KOPT-K1 (cell line): ENCODE measurements at regions not wholly inside any gene's neighbourhood (a gene's known extent, or its start where the extent isn't known, plus 50 kb on each side); places are given as distances from the start of the nearest gene placed in this dataset.

Experiments
- H3K27ac ChIP-seq: fragments of 200-600 bp; sonication (generic); 2 replicates; pipeline ENCODE4 v1.5.1; 2016; ENCODE audit warnings: antibody characterized with exemption, mild to moderate bottlenecking, low read depth, low read length; ENCODE audit not compliant: poor library complexity, severe bottlenecking
- H3K36me3 ChIP-seq: fragments of 200-600 bp; sonication (generic); 2 replicates; pipeline ENCODE4 v1.5.1; 2017; ENCODE audit warnings: antibody characterized with exemption, mild to moderate bottlenecking, low read length, moderate library complexity; ENCODE audit not compliant: insufficient read depth
- H3K9me3 ChIP-seq: fragments of 200-600 bp; sonication (generic); 2 replicates; pipeline ENCODE4 v1.5.1; 2017; ENCODE audit warnings: antibody characterized with exemption, low read length, mild to moderate bottlenecking; ENCODE audit not compliant: insufficient read depth, poor library complexity, severe bottlenecking

DNA sequence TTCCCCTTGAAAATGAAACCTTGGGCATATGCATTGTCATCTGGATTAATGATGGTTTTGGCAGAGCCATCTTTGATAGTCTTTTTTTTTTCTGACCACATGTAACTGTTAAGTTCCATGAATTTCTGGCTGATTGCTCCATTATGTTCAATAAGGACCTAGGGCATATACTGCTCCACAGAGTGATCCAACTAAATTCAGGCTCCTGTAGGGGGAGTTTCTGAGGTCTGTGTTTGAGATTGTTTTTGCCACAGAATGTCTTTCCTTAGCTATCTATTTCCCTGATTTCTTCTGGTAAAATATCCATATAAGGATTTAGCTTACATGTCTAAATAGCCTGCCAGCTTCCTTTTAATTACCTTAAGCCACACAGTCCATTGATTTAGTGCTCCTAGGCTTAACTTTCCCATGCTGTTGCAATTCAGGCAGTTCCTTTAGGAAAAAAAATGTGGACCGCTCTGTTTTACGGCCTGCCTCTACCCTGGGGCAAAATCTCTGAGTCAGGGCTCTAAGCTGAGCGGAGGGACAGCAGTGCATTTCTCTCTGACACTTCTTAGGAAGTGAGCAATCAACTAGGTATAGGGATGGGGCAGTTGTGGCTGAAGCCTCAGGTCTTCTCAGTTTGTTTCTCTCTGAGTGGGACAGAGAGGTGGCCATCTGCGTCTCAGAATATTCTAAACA lies 796.2 kb downstream of the NR2F2 start:
- no peaks in the 10 kb centered on the region for H3K9me3 ChIP-seq
- no peaks in the 10 kb centered on the region for H3K36me3 ChIP-seq
- H3K27ac ChIP-seq = no peak overlapping the region

DNA sequence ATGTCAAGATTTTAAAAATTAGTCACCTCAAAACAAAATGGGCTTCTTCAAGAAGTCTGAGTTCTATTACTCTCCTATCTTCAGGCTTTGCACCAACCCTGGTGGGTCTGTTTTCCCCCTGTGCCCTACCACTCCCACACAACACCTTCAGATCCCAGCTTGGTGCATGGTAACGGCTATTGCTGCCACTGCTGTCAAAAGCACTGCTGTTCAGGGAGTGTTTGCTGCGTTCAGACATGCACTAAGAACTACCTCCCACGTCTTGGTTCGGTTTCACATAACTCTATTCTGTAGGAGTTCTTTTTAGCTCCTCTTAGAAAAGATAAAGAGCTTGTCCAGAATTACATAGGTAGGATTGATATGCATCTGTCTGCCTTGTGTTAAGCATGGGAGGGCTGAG lies 799.2 kb downstream of the NR2F2 start:
- no peak overlapping the region for H3K27ac ChIP-seq
- H3K36me3 ChIP-seq = no peaks in the 10 kb centered on the region
- H3K9me3 ChIP-seq = no peaks in the 10 kb centered on the region

GRCh38 chr15:97140216-97140615 lies 809.7 kb downstream of the NR2F2 start:
- Histone ChIP-seq H3K9me3 (no peaks in the 10 kb centered on the region), H3K36me3 (no peaks in the 10 kb centered on the region), H3K27ac (no peak overlapping the region)

DNA sequence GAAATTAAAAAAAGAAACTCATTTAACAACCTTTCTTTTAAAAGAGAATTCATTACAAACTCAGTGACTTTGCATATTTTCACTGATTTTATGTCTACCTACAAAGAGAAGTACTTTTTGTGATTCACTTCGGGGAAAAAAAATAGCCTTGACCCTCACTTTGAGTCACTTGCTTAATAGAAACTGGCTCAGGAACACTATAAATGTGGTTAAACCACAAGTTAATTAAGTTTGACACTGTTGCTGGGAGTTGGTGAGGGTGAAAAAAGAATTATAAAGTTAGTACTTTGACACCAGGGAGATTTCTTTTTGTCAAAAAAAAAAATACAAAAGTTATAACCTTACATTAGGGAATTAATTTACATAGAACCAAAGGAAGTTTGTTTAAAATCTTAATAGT lies 810.9 kb downstream of the NR2F2 start:
- Histone ChIP-seq H3K9me3 (no peaks in the 10 kb centered on the region), H3K36me3 (no peaks in the 10 kb centered on the region), H3K27ac (no peak overlapping the region)

DNA sequence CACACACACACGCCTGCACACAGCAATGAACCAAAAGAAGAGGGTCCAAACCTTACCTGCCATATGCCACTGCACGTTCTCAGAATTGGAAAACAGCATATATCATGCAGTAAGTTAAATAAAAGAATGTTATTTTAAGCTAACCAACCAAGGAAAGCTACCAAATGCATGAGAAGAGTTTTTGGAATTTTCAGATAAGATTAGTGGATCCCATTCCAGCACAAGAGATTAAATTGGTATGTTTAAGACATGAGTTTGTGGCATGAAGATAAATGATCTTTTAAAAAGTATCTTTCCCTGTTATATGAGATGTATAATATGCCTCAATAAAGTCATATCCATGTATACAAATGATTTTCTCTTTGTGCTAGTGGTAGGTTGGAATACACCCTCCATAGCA lies 811.4 kb downstream of the NR2F2 start:
- Histone ChIP-seq H3K36me3 (no peaks in the 10 kb centered on the region), H3K27ac (no peak overlapping the region), H3K9me3 (no peaks in the 10 kb centered on the region)

DNA sequence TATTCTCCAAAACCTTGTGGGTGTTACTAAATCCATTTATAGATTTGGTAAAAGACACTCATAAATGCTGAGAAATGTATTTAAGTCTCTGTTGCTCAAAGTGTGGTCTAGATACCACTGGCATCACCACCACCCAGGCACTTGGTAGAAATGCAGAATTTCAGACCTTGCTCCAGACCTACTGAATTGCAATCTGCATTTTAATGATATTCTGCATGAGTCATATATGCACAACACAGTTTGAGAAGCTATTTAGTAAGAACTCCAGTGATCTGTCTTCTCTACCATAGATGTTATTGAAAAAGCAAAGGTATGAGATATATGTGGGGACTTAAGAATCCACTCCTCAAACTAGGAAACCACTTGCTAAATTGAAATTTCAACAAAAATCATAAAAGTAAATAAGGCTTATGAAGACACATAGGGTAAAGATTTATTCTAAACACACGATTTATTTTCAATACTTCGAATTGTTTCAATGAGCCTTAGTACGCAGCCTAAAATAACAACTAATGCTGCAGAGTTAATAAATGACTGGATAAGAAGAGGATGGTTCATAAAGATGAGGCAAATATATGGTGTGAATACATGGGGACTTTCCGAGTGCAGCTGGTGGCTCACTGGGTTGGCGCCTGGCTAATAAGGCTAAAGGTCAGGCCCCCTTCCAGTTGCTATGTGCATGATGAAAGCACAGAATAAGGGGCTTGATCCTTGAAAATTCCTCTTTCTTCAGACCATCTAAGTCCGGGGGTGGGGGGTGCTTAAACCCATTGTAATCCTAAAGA lies 813.3 kb downstream of the NR2F2 start:
- Histone ChIP-seq H3K27ac (no peak overlapping the region), H3K36me3 (no peaks in the 10 kb centered on the region), H3K9me3 (no peaks in the 10 kb centered on the region)

DNA sequence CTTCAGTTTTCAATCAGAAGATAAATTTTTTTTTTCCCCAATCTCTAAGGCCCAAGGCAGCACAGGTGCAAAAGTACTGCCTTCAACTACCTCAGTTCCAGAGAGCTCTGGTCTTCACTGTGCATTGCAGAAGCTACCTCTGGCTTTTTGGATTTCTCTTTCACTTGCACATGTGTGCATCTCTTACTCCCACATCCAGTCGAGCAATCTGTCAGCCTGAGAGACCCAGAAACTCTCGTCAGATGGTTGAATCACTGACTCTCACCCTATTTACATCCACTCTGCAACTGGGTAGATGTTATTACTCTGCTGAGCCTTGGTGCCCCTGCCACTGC lies 813.8 kb downstream of the NR2F2 start:
- Histone ChIP-seq H3K9me3 (no peaks in the 10 kb centered on the region), H3K27ac (no peak overlapping the region), H3K36me3 (no peaks in the 10 kb centered on the region)

DNA sequence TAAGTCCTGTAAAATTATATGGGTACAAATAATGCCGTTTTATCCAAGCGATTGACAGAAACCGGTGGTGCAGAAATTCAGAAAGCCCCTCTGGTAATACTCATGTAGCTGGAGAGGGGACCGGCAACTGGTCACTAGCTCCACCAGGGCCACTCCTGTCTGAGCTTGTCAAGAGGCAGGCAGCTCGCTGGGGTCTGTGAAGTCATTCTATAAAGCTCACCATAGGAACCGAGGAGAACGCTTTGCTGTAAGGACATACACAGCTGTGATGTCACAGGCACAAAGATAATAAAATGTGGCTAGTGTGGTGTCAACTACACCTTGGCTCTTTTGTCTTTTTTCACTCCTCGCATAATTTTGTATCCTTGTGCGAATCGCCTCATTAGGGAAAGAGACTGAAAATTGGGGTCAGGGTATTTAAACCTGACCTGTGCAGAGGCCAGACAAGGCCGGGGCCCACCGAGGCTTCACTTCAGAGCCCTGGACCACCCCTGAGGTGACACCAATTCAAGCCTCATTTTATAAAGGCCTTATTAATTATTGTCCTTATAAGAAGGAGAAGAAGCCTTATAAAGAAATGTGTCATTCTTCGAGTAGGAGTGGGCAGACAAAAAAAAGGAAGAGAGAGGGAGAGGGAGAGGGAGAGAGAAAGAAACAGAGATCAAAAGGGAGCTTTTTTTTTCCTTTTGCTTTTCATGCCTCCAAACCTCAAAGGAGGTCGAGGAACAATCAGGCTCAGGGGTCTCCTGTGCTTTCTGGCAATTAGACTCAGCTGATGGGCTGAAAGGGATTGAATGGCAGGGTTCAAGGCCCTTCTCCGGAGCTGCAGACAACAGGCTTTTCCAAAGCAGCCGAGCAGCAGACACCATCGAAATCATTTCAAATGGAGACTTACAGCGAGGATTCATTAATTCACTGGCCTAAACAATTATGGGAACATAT lies 813.3 kb upstream of the ARRDC4 start:
- no peaks in the 10 kb centered on the region for H3K9me3 ChIP-seq
- H3K36me3 ChIP-seq = no peaks in the 10 kb centered on the region
- H3K27ac ChIP-seq = no peak overlapping the region

DNA sequence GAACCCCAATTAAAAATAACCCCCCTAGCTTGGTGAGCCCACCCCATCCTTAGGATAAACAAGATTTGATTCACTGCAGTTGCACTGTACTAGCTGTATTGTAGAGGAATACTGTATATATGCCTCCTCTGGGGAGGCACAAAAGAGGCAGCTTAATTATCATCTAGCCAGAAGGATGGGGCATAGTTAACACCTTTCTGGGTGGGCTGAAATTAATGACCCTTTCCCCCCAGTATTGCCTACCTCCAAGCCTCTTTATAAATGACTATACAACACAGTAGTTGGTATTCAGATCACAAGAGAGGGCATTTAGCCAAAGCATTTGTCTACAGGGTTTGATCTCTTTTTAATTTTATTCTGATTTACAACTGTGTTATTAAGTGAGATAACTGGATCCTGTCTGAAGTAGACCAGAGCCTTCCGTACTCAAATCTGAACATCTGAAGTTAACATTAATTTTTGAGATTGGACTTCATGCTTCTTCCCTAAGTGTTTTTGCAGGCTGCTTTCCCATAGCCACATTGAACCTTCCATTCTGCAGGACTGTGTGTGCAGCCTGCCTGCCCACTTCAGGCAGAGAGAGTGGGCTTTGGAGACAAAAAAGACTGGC lies 807.0 kb upstream of the ARRDC4 start:
- H3K27ac ChIP-seq = no peak overlapping the region
- H3K36me3 ChIP-seq = no peaks in the 10 kb centered on the region
- H3K9me3 ChIP-seq = no peaks in the 10 kb centered on the region

GRCh38 chr15:97156739-97157265 lies 803.7 kb upstream of the ARRDC4 start:
- no peaks in the 10 kb centered on the region for H3K9me3 ChIP-seq
- no peak overlapping the region for H3K27ac ChIP-seq
- H3K36me3 ChIP-seq = no peaks in the 10 kb centered on the region

GRCh38 chr15:97162805-97163495 lies 797.6 kb upstream of the ARRDC4 start:
- Histone ChIP-seq H3K9me3 (no peaks in the 10 kb centered on the region), H3K27ac (no peak overlapping the region), H3K36me3 (no peaks in the 10 kb centered on the region)

DNA sequence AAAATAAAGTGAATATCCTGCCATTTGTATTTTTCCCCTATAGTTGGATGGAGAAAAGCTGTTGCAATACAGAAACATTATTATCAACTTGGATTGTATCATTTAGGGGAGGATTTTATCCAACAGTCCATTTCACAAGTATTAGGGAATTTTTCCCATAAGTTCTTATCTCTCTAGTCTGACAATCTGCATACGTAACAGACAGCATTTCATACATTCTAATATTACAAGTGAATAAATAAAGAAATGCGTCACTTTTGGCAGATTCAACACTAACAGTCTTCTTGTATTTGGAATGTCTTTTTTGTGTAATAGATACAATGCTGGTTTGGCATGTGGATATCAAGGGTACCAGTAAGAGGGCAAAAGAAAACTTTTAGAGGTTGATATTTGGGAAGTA lies 795.3 kb upstream of the ARRDC4 start:
- H3K27ac ChIP-seq = no peak overlapping the region

DNA sequence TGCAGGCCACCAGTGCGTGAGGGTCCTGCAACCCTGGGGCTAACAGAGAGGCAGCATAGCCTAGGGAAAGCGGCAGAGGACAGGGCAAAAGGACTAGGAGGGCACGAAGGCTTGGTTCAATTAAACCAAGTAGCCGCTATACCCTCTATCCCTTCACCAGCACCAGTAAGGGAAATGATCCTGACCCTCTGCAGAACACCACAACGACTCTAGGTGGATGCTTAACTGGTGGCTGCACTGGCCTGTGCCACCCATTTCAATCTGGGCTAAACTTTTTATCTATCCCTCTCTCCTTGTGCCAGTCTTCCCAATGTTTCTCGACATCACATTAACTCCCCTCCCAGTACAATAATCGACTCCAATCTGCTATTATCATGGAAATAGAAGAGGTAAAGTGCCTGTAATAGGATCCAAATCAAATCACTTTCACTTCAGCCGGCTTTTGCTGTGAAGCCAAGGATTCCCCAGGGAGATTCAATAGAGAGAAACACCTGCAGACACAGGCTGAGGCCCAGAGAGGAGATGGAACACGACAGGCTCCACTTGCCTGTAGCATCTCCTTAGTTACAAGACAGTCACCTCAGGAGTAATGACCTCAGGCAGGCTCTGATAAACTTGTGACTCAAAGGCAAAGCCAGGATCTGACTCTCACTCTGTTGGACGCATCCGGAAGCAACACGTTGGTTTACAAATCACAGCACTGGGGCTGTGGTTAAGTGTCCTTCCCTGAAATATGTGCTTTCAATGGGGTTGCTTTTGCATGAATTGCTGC lies 791.6 kb upstream of the ARRDC4 start:
- H3K36me3 ChIP-seq = no peaks in the 10 kb centered on the region

More for the DNA sequence above, 795.3 kb upstream of the ARRDC4 start:
- Histone ChIP-seq H3K9me3 (no peaks in the 10 kb centered on the region), H3K36me3 (no peaks in the 10 kb centered on the region)

DNA sequence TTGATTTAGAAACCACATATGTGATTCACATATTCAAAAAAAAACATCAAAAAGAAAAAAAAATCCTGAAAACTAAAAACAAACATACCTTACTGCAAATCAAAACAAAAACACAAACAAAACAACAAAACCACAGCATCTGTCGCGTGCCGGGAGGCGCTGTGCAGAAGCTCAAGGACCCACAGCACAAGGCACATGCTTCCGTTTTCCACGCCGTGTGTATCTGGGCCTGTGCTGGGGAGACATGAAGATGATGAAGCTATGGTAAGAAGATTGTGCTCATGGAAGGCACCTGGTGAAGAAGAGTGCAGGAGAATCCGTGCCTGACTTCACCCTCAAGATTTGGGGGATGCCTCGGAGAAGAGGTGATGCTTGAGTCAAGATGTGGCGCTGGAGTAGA lies 788.9 kb upstream of the ARRDC4 start:
- no peaks in the 10 kb centered on the region for H3K36me3 ChIP-seq
- H3K27ac ChIP-seq = no peak overlapping the region
- no peaks in the 10 kb centered on the region for H3K9me3 ChIP-seq

More for the DNA sequence above, 791.6 kb upstream of the ARRDC4 start:
- Histone ChIP-seq H3K9me3 (no peaks in the 10 kb centered on the region), H3K27ac (no peak overlapping the region)
